Esophagus muscularis mucosa (tissue), 4 donors: ENCODE measurements at regions not wholly inside any gene's neighbourhood (a gene's known extent, or its start where the extent isn't known, plus 50 kb on each side); places are given as distances from the start of the nearest gene placed in this dataset.
"Not testable (repeated sequence)": the region's sequence is repeated elsewhere in the genome, so short reads cannot be mapped to it uniquely, and the experiment has no call there.

Source experiments
- DNase-seq: peaks from one replicate; pipeline ENCODE4 v3.0.0-alpha.2; 2017; ENCODE audit errors: extremely low spot score
- H3K27ac ChIP-seq, 4 donors: fragments of 200-600 bp; sonication (generic); replicated peaks in 1 of 4; 1 replicate in 3 of 4; 2 replicates in 1 of 4; pipeline ENCODE4 v1.5.1; 2016 to 2019; ENCODE audit warnings: mild to moderate bottlenecking in 1 of 4
- H3K27me3 ChIP-seq, 4 donors: fragments of 200-600 bp; sonication (generic); one replicate each; pipeline versions ENCODE4 v1.5.1 to v1.6.0; 2016 to 2019
- H3K36me3 ChIP-seq, 4 donors: fragments of 200-600 bp; sonication (generic); one replicate each; pipeline ENCODE4 v1.5.1; 2016 to 2019
- H3K4me1 ChIP-seq, 4 donors: fragments of 200-600 bp; sonication (generic); one replicate each; pipeline ENCODE4 v1.5.1; 2016 to 2019
- H3K4me3 ChIP-seq, 4 donors: fragments of 200-600 bp; sonication (generic); 1 replicate in 2 of 4; 2 replicates in 2 of 4; pipeline ENCODE4 v1.5.1; 2016 to 2019; ENCODE audit warnings: mild to moderate bottlenecking in 4 of 4, moderate library complexity in 1 of 4
- H3K9me3 ChIP-seq, 4 donors: fragments of 200-600 bp; sonication (generic); 1 replicate in 3 of 4; 2 replicates in 1 of 4; pipeline ENCODE4 v1.5.1; 2016 to 2019
- CTCF ChIP-seq, 3 experiments: fragments of 200-600 bp in 2 of 3; fragments of 450-650 bp in 1 of 3; sonication (generic) in 2 of 3; IDR thresholded peaks; one replicate each; pipeline ENCODE4 v1.5.1; 2017 to 2019; ENCODE audit warnings: antibody characterized with exemption in 3 of 3, mild to moderate bottlenecking in 2 of 3, moderate library complexity in 1 of 3
- EP300 ChIP-seq: sonication (generic); formaldehyde crosslinking; IDR thresholded peaks from one replicate; pipeline ENCODE4 v1.6.1; 2017; ENCODE audit warnings: antibody characterized with exemption
- POLR2A ChIP-seq: fragments of 450-650 bp; IDR thresholded peaks from one replicate; pipeline ENCODE4 v1.6.1; 2017; ENCODE audit warnings: antibody characterized with exemption, moderate library complexity, mild to moderate bottlenecking, low read depth
- POLR2AphosphoS5 ChIP-seq, 2 donors: sonication (generic); formaldehyde crosslinking; IDR thresholded peaks; one replicate each; pipeline ENCODE4 v1.6.1; 2017; ENCODE audit warnings: antibody characterized with exemption in 2 of 2
- WGBS: methylation state at CpG from one replicate; pipeline ENCODE4 v1.1.5; 2018; 5-methylcytosine and 5-hydroxymethylcytosine counted together
- intact Hi-C: fragments of 100-400 bp; cut with DNase I; formaldehyde crosslinking; loops from one replicate; pipeline ENCODE4 v1.15.1; 2023
- small RNA-seq, 3 donors: library from RNA; depleted of rRNA; stranded (forward); fragments of <200 nt; gene quantifications; one replicate each; pipeline ENCODE3, GENCODE V24; 2016

- H3K4me3 ChIP-seq = no peak overlapping the region
- DNase-seq = no peak
- H3K9me3 ChIP-seq = peaks cover 0 to 12% (median 2%) of the 10 kb centered on the region in 4 donors
- H3K36me3 ChIP-seq = no peaks in the 10 kb centered on the region
- no peaks in the 10 kb centered on the region for H3K4me1 ChIP-seq
- no peak overlapping the region for H3K27ac ChIP-seq
- no peaks in the 10 kb centered on the region for H3K27me3 ChIP-seq
- TF ChIP-seq POLR2A = no peak
- intact Hi-C loops = no loop called here
These were observed 73.5 kb upstream of the CXorf66 start for GRCh38 chrX:140038842-140039241.

- Histone ChIP-seq H3K4me1 (no peaks in the 10 kb centered on the region), H3K4me3 (no peak overlapping the region), H3K27me3 (no peaks in the 10 kb centered on the region), H3K27ac (no peak overlapping the region), H3K9me3 (peaks cover 0 to 5% (median 2%) of the 10 kb centered on the region in 4 donors), H3K36me3 (no peaks in the 10 kb centered on the region)
- 12% methylated on average over 4 of the region's 4 CpGs for WGBS
- DNase-seq = no peak
- intact Hi-C loops = no loop called here
- no peak for TF ChIP-seq CTCF (IDR thresholded peaks at IDR 0.05)
- no peak for TF ChIP-seq EP300
- TF ChIP-seq POLR2AphosphoS5 (IDR thresholded peaks at IDR 0.05) = no peak
- TF ChIP-seq POLR2A = no peak
These were observed 69.6 kb upstream of the CXorf66 start for GRCh38 chrX:140034916-140035315.

- Histone ChIP-seq H3K9me3 (no peaks in the 10 kb centered on the region), H3K27ac (no peak overlapping the region), H3K27me3 (no peaks in the 10 kb centered on the region), H3K4me3 (no peak overlapping the region), H3K36me3 (no peaks in the 10 kb centered on the region), H3K4me1 (no peaks in the 10 kb centered on the region)
- WGBS = 69% methylated on average over 1 of the region's 1 CpG
- TF ChIP-seq POLR2A (no peak), CTCF (IDR thresholded peaks at IDR 0.05) (no peak), EP300 (no peak), POLR2AphosphoS5 (IDR thresholded peaks at IDR 0.05) (no peak)
- no peak for DNase-seq
- intact Hi-C loops = no loop called here
These were observed 57.2 kb upstream of the CXorf66 start for GRCh38 chrX:140022482-140022881.

GRCh38 chrX:140019134-140019533, 53.8 kb upstream of the CXorf66 start:
- H3K27me3 ChIP-seq, H3K36me3 ChIP-seq, H3K4me3 ChIP-seq, DNase-seq, H3K27ac ChIP-seq, H3K4me1 ChIP-seq, intact Hi-C loops, H3K9me3 ChIP-seq: not testable (repeated sequence)
- 30% methylated on average over 1 of the region's 3 CpGs for WGBS

Small RNA genes lying in the stretch of these regions (small RNA-seq; reads per million reads assigned to genes)
- gene RN7SL727P = 0 reads per million in 3 donors
